Adipocyte (in vitro differentiated cells): ENCODE measurements at regions not wholly inside any gene's neighbourhood (a gene's known extent, or its start where the extent isn't known, plus 50 kb on each side); places are given as distances from the start of the nearest gene placed in this dataset.

Experiments
- DNase-seq: peaks from one replicate; pipeline ENCODE4 v3.0.0-alpha.2; 2015; ENCODE audit warnings: low read depth
- H3K27me3 ChIP-seq: replicated peaks from 2 replicates; pipeline ENCODE4 v1.7.0; 2013; ENCODE audit warnings: mild to moderate bottlenecking, low read length, moderate library complexity; ENCODE audit not compliant: control insufficient read depth, insufficient read depth
- H3K36me3 ChIP-seq: 2 replicates; pipeline ENCODE4 v1.7.0; 2013; ENCODE audit warnings: low read length, mild to moderate bottlenecking, moderate library complexity; ENCODE audit not compliant: control insufficient read depth, insufficient read depth, severe bottlenecking
- H3K4me1 ChIP-seq: 2 replicates; pipeline ENCODE4 v1.7.0; 2013; ENCODE audit warnings: mild to moderate bottlenecking, low read length, moderate library complexity; ENCODE audit not compliant: control insufficient read depth, insufficient read depth
- H3K4me3 ChIP-seq: 2 replicates; pipeline ENCODE4 v1.7.0; 2013; ENCODE audit warnings: mild to moderate bottlenecking, low read length, moderate library complexity
- H3K9ac ChIP-seq: 2 replicates; pipeline ENCODE4 v1.7.0; 2013; ENCODE audit warnings: mild to moderate bottlenecking, low read length, moderate library complexity
- H3K9me3 ChIP-seq: 2 replicates; pipeline ENCODE4 v1.7.0; 2013; ENCODE audit warnings: mild to moderate bottlenecking, low read length, moderate library complexity; ENCODE audit not compliant: control insufficient read depth

DNA sequence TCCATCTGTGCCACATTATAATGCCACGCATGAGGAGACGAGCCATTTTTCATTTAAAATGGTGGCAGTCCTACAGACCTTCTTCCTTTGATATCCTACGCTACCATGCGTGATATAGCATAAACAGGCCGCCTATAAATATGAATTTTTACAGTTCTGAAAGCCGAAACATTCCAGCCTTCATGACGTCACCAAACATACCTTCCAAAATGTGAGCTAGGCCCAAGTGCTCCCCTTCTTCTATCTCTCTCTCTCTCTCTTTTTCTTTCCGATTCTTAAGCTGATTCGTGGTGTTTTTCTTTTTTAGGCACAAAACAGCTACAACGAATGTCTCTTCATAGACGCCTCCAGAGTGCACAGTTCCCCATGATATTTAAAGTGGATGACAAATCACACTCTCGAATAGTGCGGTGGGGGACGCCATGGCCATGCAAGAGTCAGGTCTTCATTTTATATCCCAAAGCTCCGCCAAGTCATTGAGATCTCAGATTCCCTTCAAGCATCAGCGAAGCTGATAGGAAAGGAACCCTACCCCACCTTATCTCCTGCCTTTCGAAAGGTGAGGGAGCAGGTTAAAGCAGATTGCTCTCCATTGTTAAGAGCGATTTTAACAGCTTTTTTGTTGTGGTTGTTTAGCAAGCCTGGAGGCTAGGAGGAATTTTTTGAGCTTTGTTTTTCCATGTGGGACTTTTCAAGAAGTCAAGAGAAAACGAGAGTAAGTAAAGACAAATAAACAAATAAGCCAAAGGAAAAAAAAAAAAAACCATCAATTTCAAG, 436.3 kb downstream of the CMPK2 start:
- H3K9me3 ChIP-seq, result no peaks in the 10 kb centered on the region
- no peaks in the 10 kb centered on the region for H3K36me3 ChIP-seq
- DNase-seq, result no peak
- H3K4me1 ChIP-seq, result no peaks in the 10 kb centered on the region
- H3K27me3 ChIP-seq, result no peaks in the 10 kb centered on the region
- no peak overlapping the region for H3K4me3 ChIP-seq
- H3K9ac ChIP-seq, result no peak overlapping the region

- H3K9ac ChIP-seq, result no peak overlapping the region
- DNase-seq, result no peak
- H3K27me3 ChIP-seq, result no peaks in the 10 kb centered on the region
- H3K36me3 ChIP-seq, result no peaks in the 10 kb centered on the region
- no peaks in the 10 kb centered on the region for H3K4me1 ChIP-seq
- H3K4me3 ChIP-seq, result no peak overlapping the region
- no peaks in the 10 kb centered on the region for H3K9me3 ChIP-seq
These were observed 431.3 kb downstream of the CMPK2 start for GRCh38 chr2:6434438-6434837.

GRCh38 chr2:6441800-6442199, 423.9 kb downstream of the CMPK2 start:
- no peak overlapping the region for H3K9ac ChIP-seq
- H3K27me3 ChIP-seq, result no peaks in the 10 kb centered on the region
- no peaks in the 10 kb centered on the region for H3K9me3 ChIP-seq
- DNase-seq, result no peak
- H3K4me1 ChIP-seq, result no peaks in the 10 kb centered on the region
- no peaks in the 10 kb centered on the region for H3K36me3 ChIP-seq
- no peak overlapping the region for H3K4me3 ChIP-seq

- no peaks in the 10 kb centered on the region for H3K27me3 ChIP-seq
- no peaks in the 10 kb centered on the region for H3K9me3 ChIP-seq
- H3K4me1 ChIP-seq, result no peaks in the 10 kb centered on the region
- no peak overlapping the region for H3K4me3 ChIP-seq
- no peaks in the 10 kb centered on the region for H3K36me3 ChIP-seq
- no peak for DNase-seq
- no peak overlapping the region for H3K9ac ChIP-seq
These were observed 423.3 kb downstream of the CMPK2 start for GRCh38 chr2:6442252-6442985.

GRCh38 chr2:6443061-6443823, 422.5 kb downstream of the CMPK2 start:
- Histone ChIP-seq H3K4me1 (no peaks in the 10 kb centered on the region), H3K9me3 (no peaks in the 10 kb centered on the region), H3K36me3 (no peaks in the 10 kb centered on the region), H3K27me3 (no peaks in the 10 kb centered on the region), H3K9ac (no peak overlapping the region), H3K4me3 (no peak overlapping the region)
- DNase-seq, result peak; percentile 7

- H3K4me1 ChIP-seq, result no peaks in the 10 kb centered on the region
These were observed 421.2 kb downstream of the CMPK2 start for GRCh38 chr2:6444514-6444913.

GRCh38 chr2:6445156-6445555, 420.6 kb downstream of the CMPK2 start:
- Histone ChIP-seq H3K4me3 (no peak overlapping the region), H3K9ac (no peak overlapping the region), H3K36me3 (no peaks in the 10 kb centered on the region), H3K9me3 (no peaks in the 10 kb centered on the region), H3K27me3 (no peaks in the 10 kb centered on the region), H3K4me1 (no peaks in the 10 kb centered on the region)
- DNase-seq, result no peak

More at GRCh38 chr2:6444514-6444913, 421.2 kb downstream of the CMPK2 start:
- DNase-seq, result no peak
- H3K27me3 ChIP-seq, result no peaks in the 10 kb centered on the region
- no peaks in the 10 kb centered on the region for H3K9me3 ChIP-seq
- H3K4me3 ChIP-seq, result no peak overlapping the region
- H3K36me3 ChIP-seq, result no peaks in the 10 kb centered on the region
- H3K9ac ChIP-seq, result no peak overlapping the region

DNA sequence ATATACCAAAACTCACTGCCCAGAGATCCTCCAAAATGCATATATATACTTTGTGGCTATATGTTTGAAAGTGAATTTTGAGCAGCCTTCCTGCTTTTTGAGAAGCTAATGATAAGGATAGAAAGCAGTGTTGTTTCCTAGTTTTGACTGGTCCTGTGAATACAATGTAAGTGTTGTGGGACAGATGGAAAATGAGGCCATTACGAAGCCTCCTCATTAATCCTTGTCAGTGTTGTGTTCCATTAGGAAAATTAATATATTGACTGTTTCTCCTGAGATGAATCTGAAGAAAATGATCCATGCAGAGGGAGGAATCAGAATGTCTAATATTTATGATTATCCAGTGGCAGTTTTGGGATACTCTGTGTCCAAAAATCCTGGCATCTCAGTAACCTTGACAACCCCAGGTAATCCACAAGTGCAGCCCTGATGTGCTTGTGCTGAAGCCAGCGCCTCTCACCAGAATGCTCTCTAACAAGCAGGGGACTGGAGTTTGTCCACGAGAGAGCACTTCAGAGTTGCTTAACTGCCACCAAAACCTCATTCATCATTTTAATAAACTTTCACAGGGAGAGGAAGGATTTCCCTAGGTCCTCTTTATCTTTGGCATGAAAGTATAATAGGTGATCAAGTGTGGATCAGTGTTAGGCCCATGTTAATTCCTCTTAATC, 418.6 kb downstream of the CMPK2 start:
- Histone ChIP-seq H3K36me3 (no peaks in the 10 kb centered on the region), H3K27me3 (no peaks in the 10 kb centered on the region), H3K4me1 (no peaks in the 10 kb centered on the region), H3K9ac (no peak overlapping the region), H3K9me3 (no peaks in the 10 kb centered on the region), H3K4me3 (no peak overlapping the region)
- DNase-seq, result no peak

DNA sequence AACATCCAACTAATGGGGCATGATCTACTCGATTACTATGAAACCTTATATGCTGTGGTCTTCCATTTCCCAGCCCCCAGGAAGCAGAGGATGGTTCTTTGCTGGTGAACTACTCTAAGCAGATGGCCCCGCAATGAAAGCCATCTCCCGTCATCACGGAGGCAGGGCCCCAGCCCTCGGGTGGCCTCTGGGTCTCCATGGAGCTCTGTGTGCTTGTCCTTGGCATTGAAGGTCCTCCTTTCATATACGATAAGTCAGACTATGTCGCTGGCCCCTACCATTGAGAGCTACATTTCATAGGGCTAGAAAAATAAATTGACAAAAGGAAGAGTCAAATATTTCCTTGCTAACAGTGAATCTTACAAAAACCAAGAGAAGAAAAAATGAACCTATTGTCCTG, 416.8 kb downstream of the CMPK2 start:
- Histone ChIP-seq H3K9ac (no peak overlapping the region), H3K27me3 (no peaks in the 10 kb centered on the region), H3K36me3 (no peaks in the 10 kb centered on the region), H3K9me3 (no peaks in the 10 kb centered on the region), H3K4me3 (no peak overlapping the region), H3K4me1 (no peaks in the 10 kb centered on the region)
- DNase-seq, result no peak

DNA sequence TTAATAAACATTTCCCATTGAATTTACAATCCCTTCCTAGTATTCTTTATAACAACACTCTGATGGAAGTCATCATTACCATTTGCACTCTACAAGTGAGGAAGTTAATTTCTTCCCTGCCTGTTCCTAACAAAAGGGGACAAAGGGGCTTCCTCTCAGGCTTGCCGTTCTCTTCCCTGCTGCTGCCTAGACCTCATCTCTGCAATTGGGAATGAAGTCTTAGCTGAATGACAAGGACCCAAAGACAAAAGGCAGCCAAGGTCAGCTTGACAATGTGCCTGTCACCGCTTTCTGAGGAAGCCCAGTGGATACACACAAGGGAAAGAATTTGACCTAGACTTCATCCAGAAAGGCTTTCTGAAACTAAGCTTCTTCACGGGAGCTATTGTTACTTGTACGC, 416.4 kb downstream of the CMPK2 start:
- Histone ChIP-seq H3K9me3 (no peaks in the 10 kb centered on the region), H3K36me3 (no peaks in the 10 kb centered on the region), H3K27me3 (no peaks in the 10 kb centered on the region), H3K4me1 (no peaks in the 10 kb centered on the region), H3K9ac (no peak overlapping the region), H3K4me3 (no peak overlapping the region)
- DNase-seq, result no peak
